ENCODE measurements at regions not wholly inside any gene's neighbourhood (a gene's known extent, or its start where the extent isn't known, plus 50 kb on each side); places are given as distances from the start of the nearest gene placed in this dataset.

- intact Hi-C loops (cut with micrococcal nuclease; ENCODE audit: unreplicated experiment) (no loop called here), in situ Hi-C loops (cut with HindIII; ENCODE audit: extremely low pct_ligation_motif_present, low pct_unique_long_range_greater_than_20kb) (no loop called here)
- no TSS peak for BruUV-seq (replicated peaks)
- no peak for ATAC-seq
- CTCF ChIA-PET (ENCODE audit: low intra/inter-chr PET ratio, low total read pairs), result no interaction called here
- no peak overlapping the region for H3K4me3 ChIP-seq (replicated peaks in 1 of 3; ENCODE audit: insufficient read depth in 1 of 3, low read depth in 2 of 3, low read length in 3 of 3)
- H4K20me1 ChIP-seq (ENCODE audit: insufficient read depth, low read length), result no peaks in the 10 kb centered on the region
- POLR2A ChIA-PET, result no interaction called here
- FAIRE-seq, result no peak
- no peak for DNase-seq (ENCODE audit: low spot score)
- no peak overlapping the region for H3K9ac ChIP-seq (ENCODE audit: insufficient read depth, low read depth, low read length)
- H2AFZ ChIP-seq (ENCODE audit: low read length), result no peak overlapping the region
- no peaks in the 10 kb centered on the region for H3K79me2 ChIP-seq (ENCODE audit: insufficient read depth, low read length)
- no peak overlapping the region for H3K4me2 ChIP-seq (ENCODE audit: low read depth, low read length)
- no peaks in the 10 kb centered on the region for H3K9me3 ChIP-seq (ENCODE audit: low read length)
- H3K27ac ChIP-seq (ENCODE audit: extremely low read length, insufficient read depth, low read length), result no peak overlapping the region
- no peaks in the 10 kb centered on the region for H3K4me1 ChIP-seq (ENCODE audit: insufficient read depth, low read length)
- no peaks in the 10 kb centered on the region for H3K27me3 ChIP-seq (ENCODE audit: control insufficient read depth in 1 of 2, insufficient read depth in 2 of 2, low read length in 2 of 2)
- 36% methylated on average over 6 of the region's 7 CpGs for WGBS (ENCODE audit: low lambda C conversion rate)
- no peaks in the 10 kb centered on the region for H3K36me3 ChIP-seq (replicated peaks in 1 of 2; ENCODE audit: control insufficient read depth in 1 of 2, insufficient read depth in 2 of 2, low read length in 2 of 2)
- TF ChIP-seq GABPA (IDR thresholded peaks at IDR 0.05; ENCODE audit: low read depth, low read length) (no peak), GABPA (CRISPR knock-in tag; IDR thresholded peaks at IDR 0.05; ENCODE audit: low read depth) (no peak)
Measured at GRCh38 chrX:80602036-80602860, 182.0 kb downstream of the TENT5D start.
